ENCODE measurements at regions not wholly inside any gene's neighbourhood (a gene's known extent, or its start where the extent isn't known, plus 50 kb on each side); places are given as distances from the start of the nearest gene placed in this dataset.

DNA sequence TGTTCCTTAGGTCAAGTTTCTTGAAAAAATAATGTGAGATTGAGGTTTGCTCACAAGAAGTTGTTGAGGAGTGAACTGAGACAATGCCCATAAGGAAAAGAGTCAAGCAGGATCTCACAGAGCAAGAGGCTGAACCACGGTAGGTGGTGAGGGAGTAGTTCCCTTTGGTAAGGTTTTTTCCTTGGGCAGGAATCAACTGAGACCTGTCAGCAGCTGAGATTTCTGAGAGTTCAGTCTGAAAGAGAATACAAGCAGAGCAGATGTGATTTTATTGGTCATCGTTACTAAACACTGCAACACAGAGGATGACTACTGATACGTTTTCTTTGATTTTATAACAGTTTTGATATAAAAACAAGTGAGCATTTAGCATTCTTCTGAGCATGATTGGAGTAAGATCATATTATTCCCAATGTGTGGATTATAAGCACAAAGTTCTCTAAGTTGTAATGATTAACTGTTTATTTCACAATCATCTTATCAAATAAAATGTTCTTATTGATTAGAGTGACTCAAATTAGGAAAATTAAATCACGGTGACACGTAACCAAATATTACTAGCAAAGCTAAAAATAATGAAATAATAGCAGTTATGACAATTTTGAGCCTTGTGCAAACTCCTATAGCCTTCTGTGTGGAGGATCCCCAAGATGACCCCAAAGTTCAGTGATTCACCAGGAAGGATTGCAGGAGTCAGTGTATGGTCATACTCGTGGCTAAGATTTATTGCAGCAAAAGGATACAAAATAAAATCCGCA lies 346.2 kb upstream of the ZNF717 start:
- H2BK5ac ChIP-seq (ENCODE audit: low read depth, low read length, poor library complexity) = no peak overlapping the region
- H2AFZ ChIP-seq (ENCODE audit: insufficient read depth, low read length, poor library complexity) = no peak overlapping the region
- H4K12ac ChIP-seq (ENCODE audit: low read depth, low read length) = no peak overlapping the region
- H3K14ac ChIP-seq (ENCODE audit: low read length) = no peak overlapping the region
- no peak overlapping the region for H2BK120ac ChIP-seq (ENCODE audit: insufficient read depth, low read length, poor library complexity)
- no peak overlapping the region for H2AK5ac ChIP-seq (ENCODE audit: low read length)
- no peak overlapping the region for H4K8ac ChIP-seq (ENCODE audit: low read depth, low read length)
- no peaks in the 10 kb centered on the region for H3K79me1 ChIP-seq (ENCODE audit: low read length)
- H3K9me3 ChIP-seq (ENCODE audit: insufficient read depth, low read depth, low read length) = no peaks in the 10 kb centered on the region
- H3K36me3 ChIP-seq (ENCODE audit: control insufficient read depth in 1 of 2, insufficient read depth in 2 of 2, low read length in 2 of 2) = no peaks in the 10 kb centered on the region
- H3K27ac ChIP-seq (ENCODE audit: low read depth, low read length) = no peak overlapping the region
- DNase-seq = no peak
- H3K4ac ChIP-seq (ENCODE audit: low read depth, low read length) = no peak overlapping the region
- H3K27me3 ChIP-seq (ENCODE audit: insufficient read depth, low read length) = no peaks in the 10 kb centered on the region
- H2BK12ac ChIP-seq (ENCODE audit: low read length) = no peak overlapping the region
- H3K4me2 ChIP-seq (ENCODE audit: low read length) = no peak overlapping the region
- no peak overlapping the region for H3K23ac ChIP-seq (ENCODE audit: low read length)
- WGBS (ENCODE audit: extremely low coverage, insufficient coverage, insufficient read length) = no CpG with 5 or more reads among the region's 7 CpGs
- no peak overlapping the region for H3K4me3 ChIP-seq (ENCODE audit: low read depth, low read length)
- H4K91ac ChIP-seq (ENCODE audit: low read depth, low read length) = no peak overlapping the region
- no peak overlapping the region for H3K18ac ChIP-seq (ENCODE audit: low read length)
- H3K4me1 ChIP-seq (ENCODE audit: control insufficient read depth in 1 of 2, insufficient read depth in 2 of 2, low read length in 2 of 2) = no peaks in the 10 kb centered on the region
- H3K9ac ChIP-seq (ENCODE audit: low read length) = no peak overlapping the region
- H3K79me2 ChIP-seq (ENCODE audit: control insufficient read depth, insufficient read depth, low read length, poor library complexity) = no peaks in the 10 kb centered on the region

DNA sequence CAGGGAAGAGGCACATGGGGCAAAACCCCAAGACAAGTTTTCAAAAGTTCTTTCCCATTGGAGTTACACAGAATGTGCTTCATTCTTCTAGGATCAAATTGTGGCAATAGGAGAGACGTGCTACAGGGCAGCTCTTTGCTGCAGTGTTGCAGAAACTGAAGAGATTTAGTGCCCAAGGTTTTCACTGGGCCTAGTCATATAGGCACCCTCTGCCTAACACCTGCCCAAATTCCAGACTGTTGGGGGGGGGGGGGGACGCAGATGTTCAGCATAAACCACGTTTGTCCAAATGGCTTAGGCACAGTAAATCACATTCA lies 346.8 kb upstream of the ZNF717 start:
- Histone ChIP-seq H4K91ac (ENCODE audit: low read depth, low read length) (no peak overlapping the region), H3K36me3 (ENCODE audit: control insufficient read depth in 1 of 2, insufficient read depth in 2 of 2, low read length in 2 of 2) (no peaks in the 10 kb centered on the region), H3K79me1 (ENCODE audit: low read length) (no peaks in the 10 kb centered on the region), H3K9ac (ENCODE audit: low read length) (no peak overlapping the region), H3K4me3 (ENCODE audit: low read depth, low read length) (no peak overlapping the region), H2AFZ (ENCODE audit: insufficient read depth, low read length, poor library complexity) (no peak overlapping the region), H3K79me2 (ENCODE audit: control insufficient read depth, insufficient read depth, low read length, poor library complexity) (no peaks in the 10 kb centered on the region), H3K4me1 (ENCODE audit: control insufficient read depth in 1 of 2, insufficient read depth in 2 of 2, low read length in 2 of 2) (no peaks in the 10 kb centered on the region), H3K14ac (ENCODE audit: low read length) (no peak overlapping the region), H3K27ac (ENCODE audit: low read depth, low read length) (no peak overlapping the region), H3K4ac (ENCODE audit: low read depth, low read length) (no peak overlapping the region), H3K18ac (ENCODE audit: low read length) (no peak overlapping the region), H3K23ac (ENCODE audit: low read length) (no peak overlapping the region), H2BK120ac (ENCODE audit: insufficient read depth, low read length, poor library complexity) (no peak overlapping the region), H2BK5ac (ENCODE audit: low read depth, low read length, poor library complexity) (no peak overlapping the region), H2BK12ac (ENCODE audit: low read length) (no peak overlapping the region), H3K27me3 (ENCODE audit: insufficient read depth, low read length) (no peaks in the 10 kb centered on the region), H3K4me2 (ENCODE audit: low read length) (no peak overlapping the region), H4K12ac (ENCODE audit: low read depth, low read length) (no peak overlapping the region), H2AK5ac (ENCODE audit: low read length) (no peak overlapping the region), H3K9me3 (ENCODE audit: insufficient read depth, low read depth, low read length) (no peaks in the 10 kb centered on the region), H4K8ac (ENCODE audit: low read depth, low read length) (no peak overlapping the region)
- WGBS (ENCODE audit: extremely low coverage, insufficient coverage, insufficient read length) = no CpG with 5 or more reads among the region's 3 CpGs
- DNase-seq = no peak

DNA sequence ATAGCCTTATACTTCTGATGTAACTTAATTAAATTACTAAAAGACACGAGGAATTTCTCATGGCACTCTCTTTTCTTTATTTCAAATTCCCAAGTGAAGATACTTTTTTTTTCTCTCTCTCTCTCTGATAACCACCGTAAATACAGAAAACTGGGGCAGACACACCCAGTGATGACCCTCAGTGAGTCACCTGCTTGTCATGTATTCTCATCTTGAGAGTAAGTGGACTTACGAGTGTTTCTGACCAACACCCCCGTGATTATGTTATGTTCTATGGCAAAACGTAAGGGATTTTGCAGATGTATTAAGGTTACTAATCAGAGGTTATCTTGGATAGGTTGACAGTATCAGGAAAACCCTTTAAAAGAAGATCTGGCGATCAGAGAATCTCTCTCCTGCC lies 348.8 kb upstream of the ZNF717 start:
- H3K27me3 ChIP-seq (ENCODE audit: insufficient read depth, low read length) = no peaks in the 10 kb centered on the region
- H3K23ac ChIP-seq (ENCODE audit: low read length) = no peak overlapping the region
- H2AK5ac ChIP-seq (ENCODE audit: low read length) = no peak overlapping the region
- no peak overlapping the region for H2BK12ac ChIP-seq (ENCODE audit: low read length)
- H2BK120ac ChIP-seq (ENCODE audit: insufficient read depth, low read length, poor library complexity) = no peak overlapping the region
- H3K9ac ChIP-seq (ENCODE audit: low read length) = no peak overlapping the region
- no peak overlapping the region for H2BK5ac ChIP-seq (ENCODE audit: low read depth, low read length, poor library complexity)
- no peak overlapping the region for H3K27ac ChIP-seq (ENCODE audit: low read depth, low read length)
- no peak overlapping the region for H3K4ac ChIP-seq (ENCODE audit: low read depth, low read length)
- H3K14ac ChIP-seq (ENCODE audit: low read length) = no peak overlapping the region
- H4K8ac ChIP-seq (ENCODE audit: low read depth, low read length) = no peak overlapping the region
- H3K79me2 ChIP-seq (ENCODE audit: control insufficient read depth, insufficient read depth, low read length, poor library complexity) = no peaks in the 10 kb centered on the region
- H3K4me1 ChIP-seq (ENCODE audit: control insufficient read depth in 1 of 2, insufficient read depth in 2 of 2, low read length in 2 of 2) = no peaks in the 10 kb centered on the region
- no peak overlapping the region for H3K4me3 ChIP-seq (ENCODE audit: low read depth, low read length)
- no peak for DNase-seq
- no peak overlapping the region for H4K91ac ChIP-seq (ENCODE audit: low read depth, low read length)
- H3K4me2 ChIP-seq (ENCODE audit: low read length) = no peak overlapping the region
- H4K12ac ChIP-seq (ENCODE audit: low read depth, low read length) = no peak overlapping the region
- H3K18ac ChIP-seq (ENCODE audit: low read length) = no peak overlapping the region
- no peaks in the 10 kb centered on the region for H3K9me3 ChIP-seq (ENCODE audit: insufficient read depth, low read depth, low read length)
- H3K36me3 ChIP-seq (ENCODE audit: control insufficient read depth in 1 of 2, insufficient read depth in 2 of 2, low read length in 2 of 2) = no peaks in the 10 kb centered on the region
- H3K79me1 ChIP-seq (ENCODE audit: low read length) = no peaks in the 10 kb centered on the region
- H2AFZ ChIP-seq (ENCODE audit: insufficient read depth, low read length, poor library complexity) = no peak overlapping the region
- WGBS (ENCODE audit: extremely low coverage, insufficient coverage, insufficient read length) = no CpG with 5 or more reads among the region's 6 CpGs

DNA sequence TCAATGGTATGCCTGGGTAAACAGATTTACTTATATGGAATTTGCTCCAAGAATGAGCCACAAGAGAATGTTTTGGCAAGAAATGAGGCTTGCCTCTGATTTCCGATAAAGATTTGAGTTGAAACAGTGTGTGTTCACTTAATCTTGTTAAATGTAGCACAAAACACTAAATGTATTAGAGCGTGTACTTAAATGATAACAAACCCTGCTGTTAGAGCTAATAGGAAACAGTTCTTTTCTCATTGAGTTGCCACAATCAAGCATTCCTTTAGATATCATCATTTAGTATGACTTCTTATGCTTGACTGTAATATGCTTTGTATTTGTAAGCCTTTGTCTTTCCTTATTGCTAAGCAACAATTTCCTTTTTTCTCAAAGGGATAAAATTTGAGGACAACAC lies 353.6 kb upstream of the ZNF717 start:
- H3K23ac ChIP-seq (ENCODE audit: low read length) = no peak overlapping the region
- no peak overlapping the region for H4K12ac ChIP-seq (ENCODE audit: low read depth, low read length)
- no peak overlapping the region for H3K9ac ChIP-seq (ENCODE audit: low read length)
- no peak for DNase-seq
- no peaks in the 10 kb centered on the region for H3K79me1 ChIP-seq (ENCODE audit: low read length)
- H3K79me2 ChIP-seq (ENCODE audit: control insufficient read depth, insufficient read depth, low read length, poor library complexity) = no peaks in the 10 kb centered on the region
- no peak overlapping the region for H3K4ac ChIP-seq (ENCODE audit: low read depth, low read length)
- no peak overlapping the region for H3K4me2 ChIP-seq (ENCODE audit: low read length)
- H2BK5ac ChIP-seq (ENCODE audit: low read depth, low read length, poor library complexity) = no peak overlapping the region
- H3K9me3 ChIP-seq (ENCODE audit: insufficient read depth, low read depth, low read length) = no peaks in the 10 kb centered on the region
- no peak overlapping the region for H2BK12ac ChIP-seq (ENCODE audit: low read length)
- no peaks in the 10 kb centered on the region for H3K36me3 ChIP-seq (ENCODE audit: control insufficient read depth in 1 of 2, insufficient read depth in 2 of 2, low read length in 2 of 2)
- no peak overlapping the region for H4K8ac ChIP-seq (ENCODE audit: low read depth, low read length)
- no peaks in the 10 kb centered on the region for H3K27me3 ChIP-seq (ENCODE audit: insufficient read depth, low read length)
- H3K4me1 ChIP-seq (ENCODE audit: control insufficient read depth in 1 of 2, insufficient read depth in 2 of 2, low read length in 2 of 2) = no peaks in the 10 kb centered on the region
- H2BK120ac ChIP-seq (ENCODE audit: insufficient read depth, low read length, poor library complexity) = no peak overlapping the region
- no peak overlapping the region for H3K27ac ChIP-seq (ENCODE audit: low read depth, low read length)
- no peak overlapping the region for H2AK5ac ChIP-seq (ENCODE audit: low read length)
- H2AFZ ChIP-seq (ENCODE audit: insufficient read depth, low read length, poor library complexity) = no peak overlapping the region
- WGBS (ENCODE audit: extremely low coverage, insufficient coverage, insufficient read length) = no CpG with 5 or more reads among the region's 2 CpGs
- H3K18ac ChIP-seq (ENCODE audit: low read length) = no peak overlapping the region
- H4K91ac ChIP-seq (ENCODE audit: low read depth, low read length) = no peak overlapping the region
- H3K14ac ChIP-seq (ENCODE audit: low read length) = no peak overlapping the region
- no peak overlapping the region for H3K4me3 ChIP-seq (ENCODE audit: low read depth, low read length)
